Ectodermal cell (in vitro differentiated cells): ENCODE measurements at regions not wholly inside any gene's neighbourhood (a gene's known extent, or its start where the extent isn't known, plus 50 kb on each side); places are given as distances from the start of the nearest gene placed in this dataset.

Experiments used
- H3K27ac ChIP-seq: 2 replicates; pipeline ENCODE4 v1.7.0; 2013; ENCODE audit warnings: mild to moderate bottlenecking, low read depth, low read length; ENCODE audit not compliant: insufficient read depth, poor library complexity, severe bottlenecking
- H3K27me3 ChIP-seq: 2 replicates; pipeline ENCODE4 v1.7.0; 2013; ENCODE audit warnings: mild to moderate bottlenecking, low read length; ENCODE audit not compliant: insufficient read depth, control insufficient read depth, poor library complexity, severe bottlenecking
- H3K36me3 ChIP-seq: one replicate; pipeline ENCODE4 v1.7.0; 2013; ENCODE audit warnings: low read length; ENCODE audit not compliant: control insufficient read depth, insufficient read depth
- H3K4me1 ChIP-seq: one replicate; pipeline ENCODE4 v1.7.0; 2013; ENCODE audit warnings: low read length; ENCODE audit not compliant: control insufficient read depth, insufficient read depth
- H3K4me3 ChIP-seq: 2 replicates; pipeline ENCODE4 v1.7.0; 2013; ENCODE audit warnings: low read depth, low read length, control low read depth; ENCODE audit not compliant: insufficient read depth
- H3K9me3 ChIP-seq: 2 replicates; pipeline ENCODE4 v1.7.0; 2013; ENCODE audit warnings: mild to moderate bottlenecking, low read length, moderate library complexity; ENCODE audit not compliant: control insufficient read depth
- WGBS, 2 experiments: methylation state at CpG; one replicate each; pipeline ENCODE4 v1.1.7; 2013; ENCODE audit warnings: missing lambda C conversion rate in 2 of 2; 5-methylcytosine and 5-hydroxymethylcytosine counted together

- no peak overlapping the region for H3K27ac ChIP-seq
- no peaks in the 10 kb centered on the region for H3K4me1 ChIP-seq
- H3K36me3 ChIP-seq = no peaks in the 10 kb centered on the region
- H3K27me3 ChIP-seq = no peaks in the 10 kb centered on the region
- H3K9me3 ChIP-seq = no peaks in the 10 kb centered on the region
- no peak overlapping the region for H3K4me3 ChIP-seq
These were observed 123.0 kb downstream of the FAM181B start for GRCh38 chr11:82610671-82611070.

GRCh38 chr11:82606738-82607137, 126.9 kb downstream of the FAM181B start:
- Histone ChIP-seq H3K4me1 (no peaks in the 10 kb centered on the region), H3K27me3 (no peaks in the 10 kb centered on the region), H3K4me3 (no peak overlapping the region), H3K9me3 (no peaks in the 10 kb centered on the region), H3K27ac (no peak overlapping the region), H3K36me3 (no peaks in the 10 kb centered on the region)
- no CpG with 5 or more reads among the region's 1 CpG for WGBS, 2 experiments

GRCh38 chr11:82601711-82602110, 132.0 kb downstream of the FAM181B start:
- Histone ChIP-seq H3K4me1 (no peaks in the 10 kb centered on the region), H3K27me3 (no peaks in the 10 kb centered on the region), H3K27ac (no peak overlapping the region), H3K4me3 (no peak overlapping the region), H3K36me3 (no peaks in the 10 kb centered on the region), H3K9me3 (no peaks in the 10 kb centered on the region)
- WGBS, 2 experiments = 100% methylated on average over 1 of the region's 1 CpG

GRCh38 chr11:82599836-82600235, 133.8 kb downstream of the FAM181B start:
- no peaks in the 10 kb centered on the region for H3K4me1 ChIP-seq
- H3K27me3 ChIP-seq = no peaks in the 10 kb centered on the region
- H3K36me3 ChIP-seq = no peaks in the 10 kb centered on the region
- H3K9me3 ChIP-seq = no peaks in the 10 kb centered on the region
- 93 to 100% methylated on average over 2 of the region's 2 CpGs for WGBS, 2 experiments
- H3K4me3 ChIP-seq = no peak overlapping the region
- no peak overlapping the region for H3K27ac ChIP-seq

- Histone ChIP-seq H3K4me3 (no peak overlapping the region), H3K27ac (no peak overlapping the region), H3K4me1 (no peaks in the 10 kb centered on the region), H3K36me3 (no peaks in the 10 kb centered on the region), H3K27me3 (no peaks in the 10 kb centered on the region), H3K9me3 (no peaks in the 10 kb centered on the region)
- WGBS, 2 experiments = 47 to 49% methylated on average over 3 of the region's 3 CpGs
These were observed 147.1 kb downstream of the FAM181B start for GRCh38 chr11:82586581-82586980.

- H3K9me3 ChIP-seq = no peaks in the 10 kb centered on the region
- no peaks in the 10 kb centered on the region for H3K27me3 ChIP-seq
- no peaks in the 10 kb centered on the region for H3K36me3 ChIP-seq
- no peak overlapping the region for H3K4me3 ChIP-seq
- 87 to 91% methylated on average over 4 of the region's 5 CpGs for WGBS, 2 experiments
- H3K27ac ChIP-seq = no peak overlapping the region
- no peaks in the 10 kb centered on the region for H3K4me1 ChIP-seq
These were observed 156.4 kb downstream of the FAM181B start for GRCh38 chr11:82577246-82577645.

- Histone ChIP-seq H3K9me3 (no peaks in the 10 kb centered on the region), H3K27me3 (no peaks in the 10 kb centered on the region), H3K27ac (no peak overlapping the region), H3K4me1 (no peaks in the 10 kb centered on the region), H3K4me3 (no peak overlapping the region), H3K36me3 (no peaks in the 10 kb centered on the region)
- 69 to 72% methylated on average over 5 of the region's 5 CpGs for WGBS, 2 experiments
These were observed 172.8 kb downstream of the FAM181B start for GRCh38 chr11:82560836-82561235.

- WGBS, 2 experiments = 93 to 94% methylated on average over 2 of the region's 2 CpGs
- no peaks in the 10 kb centered on the region for H3K4me1 ChIP-seq
- H3K27me3 ChIP-seq = no peaks in the 10 kb centered on the region
- no peaks in the 10 kb centered on the region for H3K9me3 ChIP-seq
- H3K27ac ChIP-seq = no peak overlapping the region
- no peaks in the 10 kb centered on the region for H3K36me3 ChIP-seq
- no peak overlapping the region for H3K4me3 ChIP-seq
These were observed 174.1 kb downstream of the FAM181B start for GRCh38 chr11:82559609-82560008.

GRCh38 chr11:82557274-82557673, 176.4 kb downstream of the FAM181B start:
- Histone ChIP-seq H3K4me3 (no peak overlapping the region), H3K27ac (no peak overlapping the region), H3K4me1 (no peaks in the 10 kb centered on the region), H3K27me3 (no peaks in the 10 kb centered on the region), H3K9me3 (no peaks in the 10 kb centered on the region), H3K36me3 (no peaks in the 10 kb centered on the region)
- 92 to 94% methylated on average over 4 of the region's 4 CpGs for WGBS, 2 experiments

GRCh38 chr11:82556210-82556609, 177.5 kb downstream of the FAM181B start:
- H3K27me3 ChIP-seq = no peaks in the 10 kb centered on the region
- H3K9me3 ChIP-seq = no peaks in the 10 kb centered on the region
- no peaks in the 10 kb centered on the region for H3K4me1 ChIP-seq
- no peaks in the 10 kb centered on the region for H3K36me3 ChIP-seq
- H3K4me3 ChIP-seq = no peak overlapping the region
- no peak overlapping the region for H3K27ac ChIP-seq
